Loucy (cell line): ENCODE measurements at regions not wholly inside any gene's neighbourhood (a gene's known extent, or its start where the extent isn't known, plus 50 kb on each side); places are given as distances from the start of the nearest gene placed in this dataset.

ENCODE experiments used
- H2AFZ ChIP-seq: fragments of 200-600 bp; sonication (generic); 2 replicates; pipeline ENCODE4 v1.6.0; 2016; ENCODE audit warnings: antibody characterized with exemption, mild to moderate bottlenecking, low read length, moderate library complexity
- H3F3A ChIP-seq: fragments of 200-600 bp; 2 replicates; pipeline ENCODE4 v1.6.0; 2016; ENCODE audit warnings: antibody characterized with exemption, low read depth, mild to moderate bottlenecking
- H3K27me3 ChIP-seq: fragments of 200-600 bp; sonication (generic); 2 replicates; pipeline ENCODE4 v1.6.1; 2014; ENCODE audit warnings: low read length, mild to moderate bottlenecking; ENCODE audit not compliant: insufficient read depth, poor library complexity, severe bottlenecking
- H3K36me3 ChIP-seq: fragments of 200-600 bp; sonication (generic); 2 replicates; pipeline ENCODE4 v1.6.1; 2016; ENCODE audit warnings: low read length; ENCODE audit not compliant: insufficient read depth
- H3K4me1 ChIP-seq: fragments of 200-600 bp; sonication (generic); 2 replicates; pipeline ENCODE4 v1.5.1; 2014; ENCODE audit warnings: low read length, mild to moderate bottlenecking; ENCODE audit not compliant: insufficient read depth, poor library complexity, severe bottlenecking
- H3K4me2 ChIP-seq: fragments of 200-600 bp; sonication (generic); 2 replicates; pipeline ENCODE4 v1.6.0; 2014; ENCODE audit warnings: antibody characterized with exemption, low read length, low read depth, mild to moderate bottlenecking; ENCODE audit not compliant: poor library complexity, severe bottlenecking
- H3K4me3 ChIP-seq: fragments of 200-600 bp; sonication (generic); 2 replicates; pipeline ENCODE4 v1.5.1; 2014; ENCODE audit warnings: low read length, mild to moderate bottlenecking, mixed read lengths; ENCODE audit not compliant: poor library complexity, severe bottlenecking
- H3K79me2 ChIP-seq: fragments of 200-600 bp; sonication (generic); 2 replicates; pipeline ENCODE4 v1.6.1; 2014; ENCODE audit warnings: low read length; ENCODE audit not compliant: insufficient read depth
- H3K9ac ChIP-seq: fragments of 200-600 bp; sonication (generic); 2 replicates; pipeline ENCODE4 v1.6.0; 2014; ENCODE audit warnings: mild to moderate bottlenecking, low read depth, low read length, moderate library complexity; ENCODE audit not compliant: poor library complexity, severe bottlenecking
- H3K9me2 ChIP-seq: fragments of 200-600 bp; sonication (generic); replicated peaks from 2 replicates; pipeline ENCODE4 v1.6.1; 2016; ENCODE audit warnings: low read depth, low read length, mixed read lengths
- H3K9me3 ChIP-seq: fragments of 200-600 bp; sonication (generic); 2 replicates; pipeline ENCODE4 v1.6.1; 2014; ENCODE audit warnings: mild to moderate bottlenecking, antibody characterized with exemption, low read length, low read depth; ENCODE audit not compliant: insufficient read depth
- H4K20me1 ChIP-seq: fragments of 200-600 bp; sonication (generic); 2 replicates; pipeline ENCODE4 v1.6.0; 2014; ENCODE audit warnings: antibody characterized with exemption, low read length, mild to moderate bottlenecking; ENCODE audit not compliant: insufficient read depth, poor library complexity, severe bottlenecking
- CTCF ChIP-seq: fragments of 200-600 bp; sonication (generic); conservative IDR thresholded peaks from 2 replicates; pipeline ENCODE4 v1.5.1; 2014; ENCODE audit warnings: mild to moderate bottlenecking, antibody characterized with exemption, low read length
- EZH2phosphoT487 ChIP-seq: fragments of 200-600 bp; IDR thresholded peaks from 2 replicates; pipeline ENCODE4 v1.6.1; 2018; ENCODE audit warnings: antibody characterized with exemption, mild to moderate bottlenecking, moderate library complexity, borderline replicate concordance

DNA sequence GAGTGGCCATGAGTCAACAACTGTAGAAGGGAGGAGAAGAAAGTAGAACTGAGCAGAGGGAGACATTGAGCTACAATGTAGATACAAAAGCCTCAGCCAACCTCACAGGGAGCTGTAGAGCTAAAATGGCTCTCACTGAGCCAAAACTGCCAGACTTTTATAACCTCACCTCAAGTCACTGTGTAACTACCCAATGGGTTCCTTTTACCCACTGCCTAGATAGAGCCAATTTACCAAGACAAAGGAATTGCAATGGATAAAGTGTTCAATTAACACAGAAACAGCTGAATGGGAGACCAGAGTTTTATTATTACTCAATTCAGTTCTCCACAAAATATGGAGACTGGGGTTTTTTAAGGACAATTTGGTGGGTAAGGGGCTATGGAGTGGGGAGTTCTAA lies 938.9 kb upstream of the GRIA3 start:
- Histone ChIP-seq H3K9me2 (no peaks in the 10 kb centered on the region), H3K9me3 (no peaks in the 10 kb centered on the region), H2AFZ (no peak overlapping the region), H3K9ac (no peak overlapping the region), H3K4me2 (no peak overlapping the region), H3K4me1 (no peaks in the 10 kb centered on the region), H3K36me3 (no peaks in the 10 kb centered on the region), H4K20me1 (no peaks in the 10 kb centered on the region), H3K4me3 (no peak overlapping the region), H3K27me3 (no peaks in the 10 kb centered on the region), H3F3A (no peaks in the 10 kb centered on the region), H3K79me2 (no peaks in the 10 kb centered on the region)
- no peak for TF ChIP-seq EZH2phosphoT487
- TF ChIP-seq CTCF = no peak

DNA sequence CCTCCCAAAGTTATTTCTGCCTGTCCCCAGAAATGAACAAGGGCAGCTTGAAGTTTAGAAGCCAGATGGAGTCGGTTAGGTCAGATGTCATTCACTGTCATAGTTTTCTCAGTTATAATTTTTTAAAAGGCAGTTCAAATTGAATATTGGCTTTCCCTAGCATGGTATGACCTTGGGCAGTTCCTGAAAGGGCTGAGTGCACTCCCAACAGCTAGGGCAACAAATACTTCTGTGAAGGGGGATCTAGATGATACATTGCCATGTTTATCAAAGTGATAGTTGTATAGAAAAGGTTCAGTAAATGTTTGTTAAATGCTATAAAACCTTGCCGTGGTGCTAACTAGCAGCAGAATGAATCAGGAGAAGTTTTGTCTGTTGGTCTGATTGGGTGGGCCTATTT lies 938.1 kb upstream of the GRIA3 start:
- TF ChIP-seq EZH2phosphoT487 (no peak), CTCF (no peak)
- no peaks in the 10 kb centered on the region for H3K36me3 ChIP-seq
- no peaks in the 10 kb centered on the region for H3K9me2 ChIP-seq
- H4K20me1 ChIP-seq = no peaks in the 10 kb centered on the region
- no peak overlapping the region for H3K4me2 ChIP-seq
- H3K4me1 ChIP-seq = no peaks in the 10 kb centered on the region
- H3F3A ChIP-seq = no peaks in the 10 kb centered on the region
- no peak overlapping the region for H3K4me3 ChIP-seq
- no peaks in the 10 kb centered on the region for H3K79me2 ChIP-seq
- H3K9me3 ChIP-seq = no peaks in the 10 kb centered on the region
- no peak overlapping the region for H2AFZ ChIP-seq
- no peaks in the 10 kb centered on the region for H3K27me3 ChIP-seq
- H3K9ac ChIP-seq = no peak overlapping the region

DNA sequence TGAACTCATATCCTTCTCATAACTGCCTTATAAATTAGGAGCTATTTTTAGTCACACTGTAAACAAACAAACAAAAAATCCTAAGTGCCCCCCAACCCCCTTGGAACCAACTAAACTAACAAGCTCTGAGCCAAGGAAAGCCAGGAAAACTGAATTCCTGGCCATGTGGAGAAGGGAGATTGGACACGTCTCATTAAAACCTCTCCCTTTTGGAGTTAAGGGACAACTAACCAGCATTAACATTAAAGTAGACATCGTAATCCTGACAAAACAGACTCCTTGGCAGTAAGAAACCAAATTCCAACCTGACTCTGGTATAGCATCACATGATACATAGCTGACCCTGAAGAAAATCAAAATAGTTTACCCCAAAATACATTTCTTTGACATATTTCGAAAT lies 937.1 kb upstream of the GRIA3 start:
- H3K9me3 ChIP-seq = no peaks in the 10 kb centered on the region
- TF ChIP-seq EZH2phosphoT487 = no peak
- TF ChIP-seq CTCF = no peak
- H3F3A ChIP-seq = no peaks in the 10 kb centered on the region
- H3K9me2 ChIP-seq = no peaks in the 10 kb centered on the region
- no peaks in the 10 kb centered on the region for H3K79me2 ChIP-seq
- H3K27me3 ChIP-seq = no peaks in the 10 kb centered on the region
- H3K36me3 ChIP-seq = no peaks in the 10 kb centered on the region
- H4K20me1 ChIP-seq = no peaks in the 10 kb centered on the region
- H3K4me1 ChIP-seq = no peaks in the 10 kb centered on the region
- no peak overlapping the region for H3K4me3 ChIP-seq
- no peak overlapping the region for H2AFZ ChIP-seq
- H3K4me2 ChIP-seq = no peak overlapping the region
- H3K9ac ChIP-seq = no peak overlapping the region
